GM06990 (cell line): ENCODE measurements at regions not wholly inside any gene's neighbourhood (a gene's known extent, or its start where the extent isn't known, plus 50 kb on each side); places are given as distances from the start of the nearest gene placed in this dataset.

Experiments
- DNase-seq: peaks from one replicate; pipeline ENCODE4 v3.0.0-alpha.2; 2011; ENCODE audit not compliant: insufficient read length; ENCODE audit errors: extremely low read depth
- H3K27me3 ChIP-seq: replicated peaks from 2 replicates; pipeline ENCODE4 v1.6.0; 2011; ENCODE audit warnings: low read length; ENCODE audit not compliant: control insufficient read depth, insufficient read depth
- H3K36me3 ChIP-seq: 2 replicates; pipeline ENCODE4 v1.5.1; 2011; ENCODE audit warnings: low read length; ENCODE audit not compliant: control insufficient read depth, insufficient read depth
- H3K4me3 ChIP-seq: replicated peaks from 2 replicates; pipeline ENCODE4 v1.5.1; 2011; ENCODE audit warnings: low read depth, mild to moderate bottlenecking, control low read depth, low read length
- TF ChIP-seq, protein P1 (sequence below): IDR thresholded peaks from 2 replicates; pipeline ENCODE4 v1.5.1; 2011; ENCODE audit warnings: low read length, control low read depth, mild to moderate bottlenecking, inconsistent platforms; ENCODE audit not compliant: insufficient read depth, poor library complexity, severe bottlenecking

DNA sequence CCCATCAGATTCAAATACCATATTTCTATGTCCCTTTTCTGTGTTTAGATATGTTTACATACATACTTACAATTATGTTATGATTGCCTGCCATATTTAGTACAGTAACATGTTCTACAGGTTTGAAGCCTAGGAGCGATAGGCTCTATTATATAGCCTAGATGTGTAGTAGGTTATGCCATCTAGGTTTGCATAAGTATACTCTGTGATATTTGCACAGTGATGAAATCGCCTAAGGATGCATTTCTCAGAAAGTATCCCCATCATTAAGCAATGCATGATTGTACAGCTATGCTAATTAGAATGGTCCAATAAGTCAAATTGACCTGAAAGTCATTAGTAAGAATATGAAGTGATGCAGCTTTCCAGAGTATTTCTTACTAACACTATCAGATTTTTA is 1171.7 kb upstream of the LRRTM3 start:
- H3K27me3 ChIP-seq = no peaks in the 10 kb centered on the region
- DNase-seq = no peak
- TF ChIP-seq, protein P1, sequence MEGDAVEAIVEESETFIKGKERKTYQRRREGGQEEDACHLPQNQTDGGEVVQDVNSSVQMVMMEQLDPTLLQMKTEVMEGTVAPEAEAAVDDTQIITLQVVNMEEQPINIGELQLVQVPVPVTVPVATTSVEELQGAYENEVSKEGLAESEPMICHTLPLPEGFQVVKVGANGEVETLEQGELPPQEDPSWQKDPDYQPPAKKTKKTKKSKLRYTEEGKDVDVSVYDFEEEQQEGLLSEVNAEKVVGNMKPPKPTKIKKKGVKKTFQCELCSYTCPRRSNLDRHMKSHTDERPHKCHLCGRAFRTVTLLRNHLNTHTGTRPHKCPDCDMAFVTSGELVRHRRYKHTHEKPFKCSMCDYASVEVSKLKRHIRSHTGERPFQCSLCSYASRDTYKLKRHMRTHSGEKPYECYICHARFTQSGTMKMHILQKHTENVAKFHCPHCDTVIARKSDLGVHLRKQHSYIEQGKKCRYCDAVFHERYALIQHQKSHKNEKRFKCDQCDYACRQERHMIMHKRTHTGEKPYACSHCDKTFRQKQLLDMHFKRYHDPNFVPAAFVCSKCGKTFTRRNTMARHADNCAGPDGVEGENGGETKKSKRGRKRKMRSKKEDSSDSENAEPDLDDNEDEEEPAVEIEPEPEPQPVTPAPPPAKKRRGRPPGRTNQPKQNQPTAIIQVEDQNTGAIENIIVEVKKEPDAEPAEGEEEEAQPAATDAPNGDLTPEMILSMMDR = no peak
- H3K36me3 ChIP-seq = no peaks in the 10 kb centered on the region
- no peak overlapping the region for H3K4me3 ChIP-seq

DNA sequence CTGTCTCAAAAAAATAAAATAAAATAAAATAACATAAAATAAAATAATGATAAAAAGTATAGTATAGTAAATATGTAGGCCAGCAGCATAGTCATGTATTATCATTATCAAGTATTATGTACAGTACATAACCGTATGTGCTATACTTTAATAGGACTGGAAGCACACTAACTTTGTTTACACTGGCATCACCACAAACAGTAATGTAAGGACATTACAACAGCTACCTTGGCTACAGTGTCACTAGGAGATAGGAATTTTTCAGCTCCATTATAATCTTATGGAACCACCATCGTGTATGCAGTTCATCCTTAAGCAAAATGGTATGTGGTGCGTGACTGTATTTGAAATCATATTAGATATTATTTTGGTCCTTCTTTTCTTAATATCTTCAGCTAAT is 1163.5 kb upstream of the LRRTM3 start:
- DNase-seq = no peak
- H3K4me3 ChIP-seq = no peak overlapping the region
- no peaks in the 10 kb centered on the region for H3K36me3 ChIP-seq
- TF ChIP-seq, protein P1 = no peak
- no peaks in the 10 kb centered on the region for H3K27me3 ChIP-seq

DNA sequence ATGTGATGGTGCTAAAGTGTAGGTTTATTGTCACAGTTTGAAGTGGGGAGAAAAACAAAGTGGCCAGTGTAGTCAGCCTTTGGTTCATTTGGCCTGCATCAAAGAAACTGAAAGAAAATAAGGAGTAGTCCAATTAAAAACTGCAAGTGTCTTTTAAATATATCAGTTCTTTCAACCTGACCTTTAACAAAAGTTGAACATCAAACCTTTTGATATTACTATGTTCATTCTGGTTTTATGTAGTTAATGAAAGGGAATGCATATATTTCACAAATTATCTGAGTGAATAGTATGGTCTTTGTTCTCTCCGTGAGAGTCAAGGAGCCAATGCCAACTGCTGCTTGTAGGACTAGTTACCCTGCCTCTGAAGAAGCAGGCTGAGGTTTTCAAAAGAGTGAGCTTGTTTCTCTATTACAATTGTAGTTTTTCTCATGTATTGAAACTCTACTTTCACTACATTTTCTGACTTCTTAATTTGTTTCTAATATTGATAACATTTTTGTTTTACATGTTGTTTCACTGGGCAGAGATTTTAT is 1160.8 kb upstream of the LRRTM3 start:
- TF ChIP-seq, protein P1 = no peak
- Histone ChIP-seq H3K27me3 (no peaks in the 10 kb centered on the region), H3K36me3 (no peaks in the 10 kb centered on the region), H3K4me3 (no peak overlapping the region)
- no peak for DNase-seq

DNA sequence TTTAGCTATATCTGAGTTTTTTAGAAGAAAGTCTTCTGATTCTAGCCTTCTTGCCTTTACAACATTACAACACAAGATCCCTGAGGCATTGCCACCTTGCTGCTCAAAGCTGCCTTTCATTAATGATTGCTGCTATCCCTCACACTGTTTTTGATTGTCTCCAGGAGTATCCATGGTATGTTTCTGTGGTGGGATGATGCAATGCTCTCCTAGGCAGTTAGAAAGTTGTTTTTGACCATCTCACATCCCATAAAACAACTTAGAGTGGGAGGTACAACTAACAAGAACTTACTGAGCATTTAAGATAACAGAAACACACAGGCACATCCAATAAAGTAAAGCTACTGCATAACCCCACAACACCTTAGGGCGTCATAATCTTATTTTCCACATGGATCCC is 1156.0 kb upstream of the LRRTM3 start:
- Histone ChIP-seq H3K4me3 (no peak overlapping the region), H3K36me3 (no peaks in the 10 kb centered on the region), H3K27me3 (no peaks in the 10 kb centered on the region)
- TF ChIP-seq, protein P1 = no peak
- DNase-seq = no peak

DNA sequence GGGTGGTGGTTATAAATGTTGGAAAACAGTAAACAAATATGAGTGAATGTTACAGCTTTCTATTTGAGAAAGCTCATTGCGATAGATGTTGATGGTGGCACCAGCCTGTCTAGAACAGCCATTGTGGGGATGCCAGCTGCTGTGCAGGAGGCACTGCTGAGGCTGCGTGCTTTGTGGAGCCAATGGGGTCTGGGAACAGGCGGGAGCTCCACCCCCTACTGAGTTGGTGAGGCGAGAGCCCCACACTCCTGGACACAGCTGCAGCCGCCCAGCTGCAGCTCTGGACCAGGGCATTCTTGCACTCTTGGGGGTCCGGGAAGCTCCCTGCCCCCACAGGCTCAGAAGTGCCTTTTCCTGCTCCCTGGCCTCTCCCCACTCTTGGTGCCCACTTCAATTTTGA is 1147.1 kb upstream of the LRRTM3 start:
- no peak overlapping the region for H3K4me3 ChIP-seq
- no peaks in the 10 kb centered on the region for H3K36me3 ChIP-seq
- no peaks in the 10 kb centered on the region for H3K27me3 ChIP-seq
- TF ChIP-seq, protein P1 = no peak
- DNase-seq = no peak

DNA sequence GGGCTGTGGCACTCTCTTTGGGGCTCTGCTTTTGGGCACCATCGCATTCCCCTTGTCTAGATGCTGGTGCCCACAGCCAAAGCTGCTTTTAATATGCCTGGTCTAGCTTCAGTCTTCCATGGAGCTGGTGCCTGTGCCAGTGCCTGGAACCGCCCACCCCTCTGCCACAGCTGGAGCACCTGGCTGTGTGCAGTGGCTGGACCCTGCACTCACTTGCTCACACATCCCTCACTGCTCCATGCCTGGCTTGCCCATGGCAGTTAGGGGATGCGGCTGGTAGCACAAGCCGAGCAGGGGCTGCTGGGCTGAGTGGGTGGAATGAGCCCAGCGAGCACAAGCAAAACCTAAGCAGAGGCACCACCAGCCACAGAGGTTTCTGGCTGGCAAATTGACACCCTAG is 1145.9 kb upstream of the LRRTM3 start:
- TF ChIP-seq, protein P1 = no peak

More for the DNA sequence above, 1145.9 kb upstream of the LRRTM3 start:
- no peaks in the 10 kb centered on the region for H3K27me3 ChIP-seq
- H3K36me3 ChIP-seq = no peaks in the 10 kb centered on the region
- no peak for DNase-seq
- H3K4me3 ChIP-seq = no peak overlapping the region
